HEK293 (cell line): ENCODE measurements at regions not wholly inside any gene's neighbourhood (a gene's known extent, or its start where the extent isn't known, plus 50 kb on each side); places are given as distances from the start of the nearest gene placed in this dataset.
"Not testable (repeated sequence)": the region's sequence is repeated elsewhere in the genome, so short reads cannot be mapped to it uniquely, and the experiment has no call there.

Experiments used
- YY1 ChIP-seq: fragments of 450-650 bp; formaldehyde crosslinking; IDR thresholded peaks from 2 replicates; pipeline ENCODE4 v1.5.1; 2018; ENCODE audit warnings: missing biosample characterization, missing genetic modification characterization
- ZBTB8A ChIP-seq: fragments of 450-650 bp; formaldehyde crosslinking; IDR thresholded peaks from 2 replicates; pipeline ENCODE4 v1.5.1; 2016; ENCODE audit warnings: missing biosample characterization, missing genetic modification characterization
- ZNF558 ChIP-seq: fragments of 450-650 bp; formaldehyde crosslinking; IDR thresholded peaks from 2 replicates; pipeline ENCODE4 v1.5.1; 2016; ENCODE audit warnings: missing biosample characterization, missing genetic modification characterization
- ZNF747 ChIP-seq: fragments of 450-650 bp; formaldehyde crosslinking; IDR thresholded peaks from 2 replicates; pipeline ENCODE4 v1.5.1; 2016; ENCODE audit warnings: missing biosample characterization, missing genetic modification characterization
- TF ChIP-seq, protein P1 (sequence below): fragments of 450-650 bp; formaldehyde crosslinking; IDR thresholded peaks from 2 replicates; pipeline ENCODE4 v1.5.1; 2016; ENCODE audit warnings: missing biosample characterization, missing genetic modification characterization
- TF ChIP-seq, protein P2 (sequence below): fragments of 450-650 bp; formaldehyde crosslinking; IDR thresholded peaks from 2 replicates; pipeline ENCODE4 v1.5.1; 2016; ENCODE audit warnings: missing biosample characterization, missing genetic modification characterization
- TF ChIP-seq, protein P3 (sequence below): fragments of 450-650 bp; formaldehyde crosslinking; IDR thresholded peaks from 2 replicates; pipeline ENCODE4 v1.5.1; 2016; ENCODE audit warnings: missing biosample characterization, missing genetic modification characterization

DNA sequence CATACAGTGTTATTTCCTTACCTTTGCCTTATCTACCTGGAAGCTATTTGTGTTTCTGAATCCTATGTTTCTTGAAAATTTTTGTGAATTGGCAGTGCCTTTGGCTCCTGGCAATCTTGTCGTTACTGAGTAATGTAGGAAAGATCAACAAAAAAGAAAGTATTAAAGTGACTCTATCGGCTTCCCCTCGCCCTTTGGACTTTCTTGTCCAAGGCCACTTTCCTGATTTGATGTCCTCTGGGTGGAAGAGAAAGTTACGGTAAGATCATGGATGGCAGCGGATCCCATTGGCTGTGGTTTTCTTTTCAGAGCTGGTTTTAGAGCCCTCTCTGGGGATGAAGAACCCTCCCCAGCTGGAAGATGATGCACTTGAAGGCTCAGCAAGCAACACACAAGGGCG, 324.9 kb upstream of the COX7C start:
- TF ChIP-seq, protein P1, sequence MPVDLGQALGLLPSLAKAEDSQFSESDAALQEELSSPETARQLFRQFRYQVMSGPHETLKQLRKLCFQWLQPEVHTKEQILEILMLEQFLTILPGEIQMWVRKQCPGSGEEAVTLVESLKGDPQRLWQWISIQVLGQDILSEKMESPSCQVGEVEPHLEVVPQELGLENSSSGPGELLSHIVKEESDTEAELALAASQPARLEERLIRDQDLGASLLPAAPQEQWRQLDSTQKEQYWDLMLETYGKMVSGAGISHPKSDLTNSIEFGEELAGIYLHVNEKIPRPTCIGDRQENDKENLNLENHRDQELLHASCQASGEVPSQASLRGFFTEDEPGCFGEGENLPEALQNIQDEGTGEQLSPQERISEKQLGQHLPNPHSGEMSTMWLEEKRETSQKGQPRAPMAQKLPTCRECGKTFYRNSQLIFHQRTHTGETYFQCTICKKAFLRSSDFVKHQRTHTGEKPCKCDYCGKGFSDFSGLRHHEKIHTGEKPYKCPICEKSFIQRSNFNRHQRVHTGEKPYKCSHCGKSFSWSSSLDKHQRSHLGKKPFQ (tag by site-specific recombination), result not testable (repeated sequence)
- TF ChIP-seq, protein P2, sequence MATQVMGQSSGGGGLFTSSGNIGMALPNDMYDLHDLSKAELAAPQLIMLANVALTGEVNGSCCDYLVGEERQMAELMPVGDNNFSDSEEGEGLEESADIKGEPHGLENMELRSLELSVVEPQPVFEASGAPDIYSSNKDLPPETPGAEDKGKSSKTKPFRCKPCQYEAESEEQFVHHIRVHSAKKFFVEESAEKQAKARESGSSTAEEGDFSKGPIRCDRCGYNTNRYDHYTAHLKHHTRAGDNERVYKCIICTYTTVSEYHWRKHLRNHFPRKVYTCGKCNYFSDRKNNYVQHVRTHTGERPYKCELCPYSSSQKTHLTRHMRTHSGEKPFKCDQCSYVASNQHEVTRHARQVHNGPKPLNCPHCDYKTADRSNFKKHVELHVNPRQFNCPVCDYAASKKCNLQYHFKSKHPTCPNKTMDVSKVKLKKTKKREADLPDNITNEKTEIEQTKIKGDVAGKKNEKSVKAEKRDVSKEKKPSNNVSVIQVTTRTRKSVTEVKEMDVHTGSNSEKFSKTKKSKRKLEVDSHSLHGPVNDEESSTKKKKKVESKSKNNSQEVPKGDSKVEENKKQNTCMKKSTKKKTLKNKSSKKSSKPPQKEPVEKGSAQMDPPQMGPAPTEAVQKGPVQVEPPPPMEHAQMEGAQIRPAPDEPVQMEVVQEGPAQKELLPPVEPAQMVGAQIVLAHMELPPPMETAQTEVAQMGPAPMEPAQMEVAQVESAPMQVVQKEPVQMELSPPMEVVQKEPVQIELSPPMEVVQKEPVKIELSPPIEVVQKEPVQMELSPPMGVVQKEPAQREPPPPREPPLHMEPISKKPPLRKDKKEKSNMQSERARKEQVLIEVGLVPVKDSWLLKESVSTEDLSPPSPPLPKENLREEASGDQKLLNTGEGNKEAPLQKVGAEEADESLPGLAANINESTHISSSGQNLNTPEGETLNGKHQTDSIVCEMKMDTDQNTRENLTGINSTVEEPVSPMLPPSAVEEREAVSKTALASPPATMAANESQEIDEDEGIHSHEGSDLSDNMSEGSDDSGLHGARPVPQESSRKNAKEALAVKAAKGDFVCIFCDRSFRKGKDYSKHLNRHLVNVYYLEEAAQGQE (tag by site-specific recombination), result not testable (repeated sequence)
- TF ChIP-seq, protein P3, sequence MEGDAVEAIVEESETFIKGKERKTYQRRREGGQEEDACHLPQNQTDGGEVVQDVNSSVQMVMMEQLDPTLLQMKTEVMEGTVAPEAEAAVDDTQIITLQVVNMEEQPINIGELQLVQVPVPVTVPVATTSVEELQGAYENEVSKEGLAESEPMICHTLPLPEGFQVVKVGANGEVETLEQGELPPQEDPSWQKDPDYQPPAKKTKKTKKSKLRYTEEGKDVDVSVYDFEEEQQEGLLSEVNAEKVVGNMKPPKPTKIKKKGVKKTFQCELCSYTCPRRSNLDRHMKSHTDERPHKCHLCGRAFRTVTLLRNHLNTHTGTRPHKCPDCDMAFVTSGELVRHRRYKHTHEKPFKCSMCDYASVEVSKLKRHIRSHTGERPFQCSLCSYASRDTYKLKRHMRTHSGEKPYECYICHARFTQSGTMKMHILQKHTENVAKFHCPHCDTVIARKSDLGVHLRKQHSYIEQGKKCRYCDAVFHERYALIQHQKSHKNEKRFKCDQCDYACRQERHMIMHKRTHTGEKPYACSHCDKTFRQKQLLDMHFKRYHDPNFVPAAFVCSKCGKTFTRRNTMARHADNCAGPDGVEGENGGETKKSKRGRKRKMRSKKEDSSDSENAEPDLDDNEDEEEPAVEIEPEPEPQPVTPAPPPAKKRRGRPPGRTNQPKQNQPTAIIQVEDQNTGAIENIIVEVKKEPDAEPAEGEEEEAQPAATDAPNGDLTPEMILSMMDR, result not testable (repeated sequence)
- TF ChIP-seq ZNF747, YY1, ZBTB8A, ZNF558 (tag by site-specific recombination): not testable (repeated sequence)
